ENCODE measurements at regions not wholly inside any gene's neighbourhood (a gene's known extent, or its start where the extent isn't known, plus 50 kb on each side); places are given as distances from the start of the nearest gene placed in this dataset.
"Not testable (repeated sequence)": the region's sequence is repeated elsewhere in the genome, so short reads cannot be mapped to it uniquely, and the experiment has no call there.

DNA sequence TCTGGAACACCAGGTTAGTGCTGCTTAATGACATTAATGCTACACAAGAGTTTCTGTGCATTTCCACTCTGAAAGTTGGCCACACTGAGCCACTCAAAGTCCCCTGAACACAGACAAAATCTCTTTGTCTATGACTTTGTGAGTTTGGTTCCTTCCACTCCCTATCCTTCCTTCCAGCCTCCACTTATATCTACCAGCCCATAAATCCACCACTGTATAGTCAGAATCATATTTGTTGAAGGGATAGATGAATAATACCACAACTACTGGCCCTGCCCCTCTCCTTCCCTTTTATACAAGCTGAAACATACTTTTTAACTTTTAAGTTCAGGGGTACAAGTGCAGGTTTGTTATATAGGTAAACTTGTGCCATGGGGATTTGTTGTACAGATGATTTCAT, 127.5 kb downstream of the ABHD5 start:
- no peak for DNase-seq
- Histone ChIP-seq H3K9me3 (no peaks in the 10 kb centered on the region), H3K4me3 (replicated peaks in 1 of 3) (no peak overlapping the region), H3K27me3 (no peaks in the 10 kb centered on the region), H3K36me3 (no peaks in the 10 kb centered on the region), H3K4me1 (no peaks in the 10 kb centered on the region), H3K27ac (no peak overlapping the region)
- intact Hi-C loops (cut with DNase I), result no loop called here
- TF ChIP-seq, protein P1, sequence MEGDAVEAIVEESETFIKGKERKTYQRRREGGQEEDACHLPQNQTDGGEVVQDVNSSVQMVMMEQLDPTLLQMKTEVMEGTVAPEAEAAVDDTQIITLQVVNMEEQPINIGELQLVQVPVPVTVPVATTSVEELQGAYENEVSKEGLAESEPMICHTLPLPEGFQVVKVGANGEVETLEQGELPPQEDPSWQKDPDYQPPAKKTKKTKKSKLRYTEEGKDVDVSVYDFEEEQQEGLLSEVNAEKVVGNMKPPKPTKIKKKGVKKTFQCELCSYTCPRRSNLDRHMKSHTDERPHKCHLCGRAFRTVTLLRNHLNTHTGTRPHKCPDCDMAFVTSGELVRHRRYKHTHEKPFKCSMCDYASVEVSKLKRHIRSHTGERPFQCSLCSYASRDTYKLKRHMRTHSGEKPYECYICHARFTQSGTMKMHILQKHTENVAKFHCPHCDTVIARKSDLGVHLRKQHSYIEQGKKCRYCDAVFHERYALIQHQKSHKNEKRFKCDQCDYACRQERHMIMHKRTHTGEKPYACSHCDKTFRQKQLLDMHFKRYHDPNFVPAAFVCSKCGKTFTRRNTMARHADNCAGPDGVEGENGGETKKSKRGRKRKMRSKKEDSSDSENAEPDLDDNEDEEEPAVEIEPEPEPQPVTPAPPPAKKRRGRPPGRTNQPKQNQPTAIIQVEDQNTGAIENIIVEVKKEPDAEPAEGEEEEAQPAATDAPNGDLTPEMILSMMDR (IDR thresholded peaks at IDR 0.05), result no peak
- TF ChIP-seq POLR2A (IDR thresholded peaks at IDR 0.05), result no peak

DNA sequence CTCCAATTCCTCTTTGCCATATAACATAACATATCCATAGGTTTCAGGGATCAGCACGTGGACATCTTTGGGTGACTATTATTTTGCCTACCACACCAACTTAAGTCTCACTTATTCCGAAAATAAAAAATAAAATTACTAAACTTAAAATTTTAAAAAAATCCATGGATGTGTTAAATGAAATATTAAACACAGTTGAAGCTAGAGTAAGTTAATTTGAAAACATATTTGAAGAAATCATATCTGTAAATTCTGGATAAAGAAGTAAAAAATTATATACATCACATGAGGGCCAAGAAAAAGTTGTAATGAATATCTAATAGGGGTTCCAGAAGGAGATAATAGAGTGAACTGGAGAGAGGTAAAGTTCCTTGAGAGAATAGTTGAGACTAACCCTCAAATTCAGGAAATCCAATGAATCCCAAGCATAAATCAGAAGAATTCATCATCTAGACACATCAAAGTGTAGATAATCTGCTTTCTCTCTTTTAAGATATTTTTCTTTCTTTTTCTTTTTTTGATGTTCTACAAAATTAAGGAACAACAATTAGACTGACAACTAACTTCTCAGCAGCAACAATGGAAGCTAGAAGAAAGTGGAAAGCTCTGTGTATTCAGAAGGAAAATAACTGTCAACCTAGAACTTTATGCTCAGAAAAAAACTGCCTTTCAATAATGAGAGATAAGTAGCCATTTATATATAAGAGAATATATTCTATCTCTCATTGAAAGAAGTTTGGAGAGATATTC, 147.4 kb downstream of the ABHD5 start:
- 32 to 44% methylated on average over 2 of the region's 2 CpGs for WGBS, 2 donors
- Histone ChIP-seq H3K27ac (no peak overlapping the region), H3K4me1 (no peaks in the 10 kb centered on the region), H3K4me3 (replicated peaks in 1 of 3) (no peak overlapping the region), H3K9me3 (no peaks in the 10 kb centered on the region), H3K27me3 (no peaks in the 10 kb centered on the region), H3K36me3 (no peaks in the 10 kb centered on the region)
- intact Hi-C loops (cut with DNase I), result no loop called here
- TF ChIP-seq, protein P1 (IDR thresholded peaks at IDR 0.05), result no peak
- no peak for TF ChIP-seq POLR2A (IDR thresholded peaks at IDR 0.05)
- no peak for DNase-seq

DNA sequence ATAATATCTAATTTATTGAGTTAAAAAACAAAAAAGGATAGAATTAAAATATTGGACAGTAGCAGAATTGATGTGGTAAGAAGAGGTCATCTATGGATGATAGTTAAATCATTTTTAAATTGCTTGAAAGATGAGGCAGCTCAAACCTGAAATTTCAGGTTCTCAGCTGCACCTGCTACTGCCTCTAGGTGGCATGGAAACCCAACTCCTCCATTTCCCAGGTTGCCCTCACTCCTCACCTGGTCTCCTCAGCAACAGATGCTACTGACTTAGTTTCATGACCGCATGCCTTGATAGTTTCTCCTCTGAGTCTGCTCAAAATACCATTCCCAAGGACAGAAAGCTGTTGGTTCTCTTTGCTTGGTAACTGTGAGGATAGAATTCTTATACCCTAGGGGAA, 148.1 kb downstream of the ABHD5 start:
- Histone ChIP-seq H3K4me1 (no peaks in the 10 kb centered on the region), H3K27me3 (no peaks in the 10 kb centered on the region), H3K9me3 (no peaks in the 10 kb centered on the region), H3K4me3 (replicated peaks in 1 of 3) (no peak overlapping the region), H3K36me3 (no peaks in the 10 kb centered on the region), H3K27ac (no peak overlapping the region)
- TF ChIP-seq POLR2A (IDR thresholded peaks at IDR 0.05), result no peak
- TF ChIP-seq, protein P1 (IDR thresholded peaks at IDR 0.05), result peak in 4 of 6 experiments; percentile 35 to 58 (median 56)
- WGBS, 2 donors, result 82 to 88% methylated on average over 1 of the region's 1 CpG
- peak; percentile 23 to 34 for DNase-seq
- intact Hi-C loops (cut with DNase I), result no loop called here

DNA sequence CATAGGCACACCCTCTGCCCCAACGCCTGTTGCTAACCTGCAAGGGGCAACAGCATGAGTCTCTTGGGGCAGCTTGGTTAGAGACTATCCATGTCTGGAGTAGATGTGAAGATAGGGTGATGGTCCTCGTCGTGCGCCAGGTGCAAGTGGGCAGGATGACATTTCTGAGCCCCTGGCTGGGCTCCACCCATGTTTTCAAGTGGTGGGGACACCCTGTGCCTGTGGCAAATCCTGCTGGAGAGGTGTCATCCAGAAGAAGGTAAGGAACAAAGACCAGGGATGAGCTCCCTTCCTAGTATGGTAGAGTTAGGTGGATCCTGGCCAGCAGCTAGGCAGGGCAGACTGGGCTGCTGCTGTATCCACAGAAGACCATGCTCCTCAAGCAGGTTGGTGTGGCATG, 152.6 kb downstream of the ABHD5 start:
- Histone ChIP-seq H3K4me3 (replicated peaks in 1 of 3) (no peak overlapping the region), H3K4me1 (no peaks in the 10 kb centered on the region), H3K9me3 (no peaks in the 10 kb centered on the region), H3K27me3 (no peaks in the 10 kb centered on the region), H3K36me3 (no peaks in the 10 kb centered on the region), H3K27ac (no peak overlapping the region)
- DNase-seq, result no peak
- WGBS, 2 donors, result 83 to 98% methylated on average over 4 of the region's 4 CpGs
- TF ChIP-seq, protein P1 (IDR thresholded peaks at IDR 0.05), result no peak
- intact Hi-C loops (cut with DNase I), result no loop called here

DNA sequence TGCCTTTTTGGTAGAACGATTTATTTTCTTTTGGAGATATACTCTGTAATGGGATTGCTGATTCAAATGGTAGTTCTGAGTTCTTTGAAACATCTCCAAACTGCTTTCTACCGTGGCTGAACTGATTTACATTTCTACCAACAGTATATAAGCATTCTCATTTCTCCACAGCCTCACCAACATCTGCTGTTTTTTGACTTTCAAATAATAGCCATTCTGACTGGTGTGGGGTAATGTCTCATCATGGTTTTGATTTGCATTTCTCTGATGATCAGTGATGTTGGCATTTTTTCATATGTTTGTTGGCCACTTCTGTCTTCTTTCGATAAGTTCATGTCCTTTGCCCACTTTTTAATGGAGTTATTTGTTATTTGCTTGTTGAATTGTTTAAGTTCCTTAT, 154.0 kb downstream of the ABHD5 start:
- DNase-seq, result no peak
- no peaks in the 10 kb centered on the region for H3K9me3 ChIP-seq
- intact Hi-C loops (cut with DNase I), result no loop called here
- no peaks in the 10 kb centered on the region for H3K36me3 ChIP-seq
- no peaks in the 10 kb centered on the region for H3K27me3 ChIP-seq
- H3K27ac ChIP-seq, result no peak overlapping the region
- 77 to 83% methylated on average over 3 of the region's 3 CpGs for WGBS, 2 donors
- H3K4me3 ChIP-seq (replicated peaks in 1 of 3), result no peak overlapping the region
- no peaks in the 10 kb centered on the region for H3K4me1 ChIP-seq
- no peak for TF ChIP-seq POLR2A (IDR thresholded peaks at IDR 0.05)
- TF ChIP-seq, protein P1 (IDR thresholded peaks at IDR 0.05), result no peak

DNA sequence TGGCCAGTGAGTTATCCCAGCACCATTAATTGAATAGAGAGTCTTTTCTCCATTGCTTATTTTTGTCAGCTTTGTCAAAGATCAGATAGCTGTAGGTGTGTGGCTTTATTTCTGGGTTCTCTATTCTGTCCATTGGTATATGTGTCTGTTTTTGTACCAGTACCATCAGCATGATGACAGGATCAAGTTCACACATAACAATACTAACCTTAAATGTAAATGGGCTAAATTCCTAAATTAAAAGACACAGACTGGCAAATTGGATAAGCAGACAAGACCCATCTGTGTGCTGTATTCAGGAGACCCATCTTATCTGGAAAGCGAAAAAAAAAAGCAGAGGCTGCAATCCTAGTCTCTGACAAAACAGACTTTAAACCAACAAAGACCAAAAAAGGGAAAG, 154.8 kb downstream of the ABHD5 start:
- H3K9me3 ChIP-seq; intact Hi-C loops (cut with DNase I); H3K27me3 ChIP-seq; H3K36me3 ChIP-seq; H3K4me1 ChIP-seq; H3K4me3 ChIP-seq (replicated peaks in 1 of 3); H3K27ac ChIP-seq; DNase-seq: not testable (repeated sequence)
- WGBS, 2 donors, result 57 to 63% methylated on average over 1 of the region's 1 CpG
